ENCODE measurements at regions not wholly inside any gene's neighbourhood (a gene's known extent, or its start where the extent isn't known, plus 50 kb on each side); places are given as distances from the start of the nearest gene placed in this dataset.

GRCh38 chr4:138055890-138056289, 186.3 kb downstream of the SLC7A11 start:
- DNase-seq, result no peak
- Histone ChIP-seq H3K36me3 (replicated peaks in 1 of 2; ENCODE audit: control insufficient read depth in 1 of 2, insufficient read depth in 2 of 2, low read length in 1 of 2) (no peaks in the 10 kb centered on the region), H3K79me2 (ENCODE audit: insufficient read depth) (no peaks in the 10 kb centered on the region), H3F3A (replicated peaks; ENCODE audit: insufficient read depth) (peaks cover 41% of the 10 kb centered on the region), H3K9ac (no peak overlapping the region), H3K9me3 (no peaks in the 10 kb centered on the region), H3K9me2 (no peaks in the 10 kb centered on the region), H3K4me2 (no peak overlapping the region), H3K4me3 (ENCODE audit: low read depth in 2 of 2, low read length in 1 of 2) (no peak overlapping the region), H4K20me1 (ENCODE audit: insufficient read depth) (no peaks in the 10 kb centered on the region), H2AFZ (ENCODE audit: low read depth) (no peak overlapping the region), H3K27ac (ENCODE audit: low read depth in 2 of 2, low read length in 1 of 2) (peak overlapping the region in 1 of 2 experiments; percentile 79; a peak in 2 of 4 replicates), H3K27me3 (ENCODE audit: insufficient read depth) (no peaks in the 10 kb centered on the region), H3K4me1 (ENCODE audit: control insufficient read depth in 1 of 2, insufficient read depth in 2 of 2, low read depth in 1 of 2, low read length in 1 of 2) (peaks cover 3 to 29% of the 10 kb centered on the region in 2 experiments; a peak in 2 of 4 replicates)
- ChIA-PET CTCF (interaction anchor here (1.0 kb wide), 1 partner anchor 625 kb away, joined by 3 read pairs; no protein-coding TSS in a partner anchor), POLR2A (no interaction called here)
- TF ChIP-seq EP300 (IDR thresholded peaks at IDR 0.05; ENCODE audit: borderline replicate concordance in 1 of 2, low read depth in 1 of 2, low read length in 1 of 2), result peak in 1 of 2 experiments; percentile 47; a peak in 1 of 4 replicates
- TF ChIP-seq JUND (IDR thresholded peaks at IDR 0.05), result peak; percentile 68
- TF ChIP-seq TEAD4 (IDR thresholded peaks at IDR 0.05; ENCODE audit: borderline replicate concordance, insufficient read depth), result peak; percentile 43; the same call in 1 of the 2 replicates
- no peak for TF ChIP-seq FOXM1 (IDR thresholded peaks at IDR 0.05; ENCODE audit: low read depth)
- no peak for TF ChIP-seq POLR2AphosphoS5 (IDR thresholded peaks at IDR 0.05; ENCODE audit: low read depth, low read length)
- TF ChIP-seq TCF12 (IDR thresholded peaks at IDR 0.05), result peak; percentile 68; the same call in 1 of the 2 replicates
- TF ChIP-seq, protein P1, sequence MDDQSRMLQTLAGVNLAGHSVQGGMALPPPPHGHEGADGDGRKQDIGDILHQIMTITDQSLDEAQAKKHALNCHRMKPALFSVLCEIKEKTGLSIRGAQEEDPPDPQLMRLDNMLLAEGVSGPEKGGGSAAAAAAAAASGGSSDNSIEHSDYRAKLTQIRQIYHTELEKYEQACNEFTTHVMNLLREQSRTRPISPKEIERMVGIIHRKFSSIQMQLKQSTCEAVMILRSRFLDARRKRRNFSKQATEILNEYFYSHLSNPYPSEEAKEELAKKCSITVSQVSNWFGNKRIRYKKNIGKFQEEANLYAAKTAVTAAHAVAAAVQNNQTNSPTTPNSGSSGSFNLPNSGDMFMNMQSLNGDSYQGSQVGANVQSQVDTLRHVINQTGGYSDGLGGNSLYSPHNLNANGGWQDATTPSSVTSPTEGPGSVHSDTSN (IDR thresholded peaks at IDR 0.05), result peak; percentile 83
- peak; percentile 67; the same call in 1 of the 2 replicates for TF ChIP-seq FOSL2 (IDR thresholded peaks at IDR 0.05; ENCODE audit: borderline replicate concordance, low read depth)
- WGBS (ENCODE audit: low lambda C conversion rate), result 85% methylated on average over 2 of the region's 2 CpGs

DNA sequence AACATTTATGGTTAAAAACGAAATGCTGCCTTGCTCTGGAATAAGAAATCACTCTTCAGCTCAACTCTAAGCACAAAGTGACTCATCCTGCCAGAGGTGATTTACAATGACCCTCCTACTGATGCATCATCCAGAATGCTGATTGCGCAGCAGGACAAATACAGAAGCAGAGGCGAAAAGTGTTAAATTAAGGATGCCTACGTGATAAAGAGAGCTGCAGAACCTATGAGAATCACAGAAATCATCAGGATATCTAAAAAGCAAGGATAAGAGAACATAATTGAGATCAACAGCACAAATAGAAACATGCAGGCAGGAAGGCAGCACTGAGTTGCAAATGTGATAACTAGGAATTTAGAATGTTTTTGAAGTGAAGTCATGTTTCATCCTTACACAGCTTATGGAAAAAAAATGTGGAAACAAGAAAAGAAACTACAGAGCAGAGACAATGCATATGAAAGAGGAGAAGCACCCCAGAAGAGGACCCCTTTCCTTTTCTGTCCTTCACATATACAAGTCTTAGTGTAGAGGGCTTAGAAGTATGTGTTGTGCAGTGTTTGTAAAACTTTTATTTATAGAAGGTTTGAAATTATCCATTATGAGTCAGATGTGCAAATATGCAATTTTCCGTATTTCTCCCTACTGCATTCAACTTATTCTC, 188.4 kb downstream of the SLC7A11 start:
- CTCF ChIA-PET, result interaction anchor here (0.6 to 1.2 kb wide), 4 partner anchors 13 to 930 kb away, joined by 3 read pairs; no protein-coding TSS in a partner anchor
- H3K27me3 ChIP-seq (ENCODE audit: insufficient read depth), result no peaks in the 10 kb centered on the region
- H2AFZ ChIP-seq (ENCODE audit: low read depth), result peak overlapping the region; percentile 61; the same call in 1 of the 2 replicates
- no peaks in the 10 kb centered on the region for H3K79me2 ChIP-seq (ENCODE audit: insufficient read depth)
- no peaks in the 10 kb centered on the region for H3K36me3 ChIP-seq (replicated peaks in 1 of 2; ENCODE audit: control insufficient read depth in 1 of 2, insufficient read depth in 2 of 2, low read length in 1 of 2)
- H3K4me1 ChIP-seq (ENCODE audit: control insufficient read depth in 1 of 2, insufficient read depth in 2 of 2, low read depth in 1 of 2, low read length in 1 of 2), result peaks cover 3 to 42% of the 10 kb centered on the region in 2 experiments; a peak in 2 of 4 replicates
- peak overlapping the region; percentile 28 to 53; a peak in 3 of 4 replicates for H3K4me3 ChIP-seq (ENCODE audit: low read depth in 2 of 2, low read length in 1 of 2)
- POLR2A ChIA-PET, result no interaction called here
- DNase-seq, result peak; percentile 46
- WGBS (ENCODE audit: low lambda C conversion rate), result 7% methylated on average over 5 of the region's 5 CpGs
- H3K27ac ChIP-seq (ENCODE audit: low read depth in 2 of 2, low read length in 1 of 2), result peak overlapping the region; percentile 69 to 79
- no peaks in the 10 kb centered on the region for H3K9me2 ChIP-seq
- H3K4me2 ChIP-seq, result peak overlapping the region; percentile 80
- H3K9ac ChIP-seq, result peak overlapping the region; percentile 47; the same call in 1 of the 2 replicates
- no peaks in the 10 kb centered on the region for H3K9me3 ChIP-seq
- peaks cover 46% of the 10 kb centered on the region for H3F3A ChIP-seq (replicated peaks; ENCODE audit: insufficient read depth)
- no peaks in the 10 kb centered on the region for H4K20me1 ChIP-seq (ENCODE audit: insufficient read depth)
- TF ChIP-seq TCF12 (IDR thresholded peaks at IDR 0.05) (peak; percentile 75), SIN3A (IDR thresholded peaks at IDR 0.05; ENCODE audit: borderline replicate concordance, low read depth, low read length) (no peak), POLR2AphosphoS5 (IDR thresholded peaks at IDR 0.05; ENCODE audit: low read depth, low read length) (peak; percentile 56; the same call in 1 of the 2 replicates), ELF1 (IDR thresholded peaks at IDR 0.05) (no peak), SMC3 (IDR thresholded peaks at IDR 0.05; ENCODE audit: low read depth, low read length) (no peak), RCOR1 (IDR thresholded peaks at IDR 0.05; ENCODE audit: low read length) (0 out of 2 replicates have a peak, but pooled peaks have one; percentile 29), TEAD4 (IDR thresholded peaks at IDR 0.05; ENCODE audit: borderline replicate concordance, insufficient read depth) (peak; percentile 56; the same call in 1 of the 2 replicates), GABPA (IDR thresholded peaks at IDR 0.05; ENCODE audit: low read depth) (no peak), NRF1 (IDR thresholded peaks at IDR 0.05; ENCODE audit: low read depth, low read length) (no peak), MXI1 (IDR thresholded peaks at IDR 0.05; ENCODE audit: low read depth, low read length) (no peak), CHD2 (IDR thresholded peaks at IDR 0.05; ENCODE audit: low read length, partially characterized antibody) (no peak), JUND (IDR thresholded peaks at IDR 0.05) (peak; percentile 91), RFX5 (IDR thresholded peaks at IDR 0.05; ENCODE audit: low read length) (no peak)
- TF ChIP-seq, protein P2, sequence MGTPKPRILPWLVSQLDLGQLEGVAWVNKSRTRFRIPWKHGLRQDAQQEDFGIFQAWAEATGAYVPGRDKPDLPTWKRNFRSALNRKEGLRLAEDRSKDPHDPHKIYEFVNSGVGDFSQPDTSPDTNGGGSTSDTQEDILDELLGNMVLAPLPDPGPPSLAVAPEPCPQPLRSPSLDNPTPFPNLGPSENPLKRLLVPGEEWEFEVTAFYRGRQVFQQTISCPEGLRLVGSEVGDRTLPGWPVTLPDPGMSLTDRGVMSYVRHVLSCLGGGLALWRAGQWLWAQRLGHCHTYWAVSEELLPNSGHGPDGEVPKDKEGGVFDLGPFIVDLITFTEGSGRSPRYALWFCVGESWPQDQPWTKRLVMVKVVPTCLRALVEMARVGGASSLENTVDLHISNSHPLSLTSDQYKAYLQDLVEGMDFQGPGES (IDR thresholded peaks at IDR 0.05; ENCODE audit: low read depth, low read length), result no peak
- TF ChIP-seq, protein P3, sequence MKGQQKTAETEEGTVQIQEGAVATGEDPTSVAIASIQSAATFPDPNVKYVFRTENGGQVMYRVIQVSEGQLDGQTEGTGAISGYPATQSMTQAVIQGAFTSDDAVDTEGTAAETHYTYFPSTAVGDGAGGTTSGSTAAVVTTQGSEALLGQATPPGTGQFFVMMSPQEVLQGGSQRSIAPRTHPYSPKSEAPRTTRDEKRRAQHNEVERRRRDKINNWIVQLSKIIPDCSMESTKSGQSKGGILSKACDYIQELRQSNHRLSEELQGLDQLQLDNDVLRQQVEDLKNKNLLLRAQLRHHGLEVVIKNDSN (IDR thresholded peaks at IDR 0.05; ENCODE audit: borderline replicate concordance, low read depth), result no peak
- TF ChIP-seq, protein P4, sequence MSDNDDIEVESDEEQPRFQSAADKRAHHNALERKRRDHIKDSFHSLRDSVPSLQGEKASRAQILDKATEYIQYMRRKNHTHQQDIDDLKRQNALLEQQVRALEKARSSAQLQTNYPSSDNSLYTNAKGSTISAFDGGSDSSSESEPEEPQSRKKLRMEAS (IDR thresholded peaks at IDR 0.05; ENCODE audit: low read depth), result no peak
- TF ChIP-seq, protein P1 (IDR thresholded peaks at IDR 0.05), result peak; percentile 96
